ENCODE measurements at regions not wholly inside any gene's neighbourhood (a gene's known extent, or its start where the extent isn't known, plus 50 kb on each side); places are given as distances from the start of the nearest gene placed in this dataset.

- TF ChIP-seq CHD7 (IDR thresholded peaks at IDR 0.05; ENCODE audit: insufficient replicate concordance, low read length) = no peak
These were observed 181.2 kb upstream of the POU3F2 start (continued) for GRCh38 chr6:98653179-98653578.
